ENCODE measurements at regions not wholly inside any gene's neighbourhood (a gene's known extent, or its start where the extent isn't known, plus 50 kb on each side); places are given as distances from the start of the nearest gene placed in this dataset.
A peak's percentile ranks its signal among the peaks of the same experiment; 100 is the strongest.

- TF ChIP-seq CTCF (IDR thresholded peaks at IDR 0.05), result no peak
- TF ChIP-seq POLR2A (IDR thresholded peaks at IDR 0.05), result no peak
- TF ChIP-seq POLR2AphosphoS5 (IDR thresholded peaks at IDR 0.05; ENCODE audit: insufficient read depth in 1 of 2, low read depth in 1 of 2), result no peak
- intact Hi-C loops (cut with DNase I), result no loop called here
Observed at GRCh38 chrX:150080497-150080896, 142.2 kb upstream of the EOLA2 start.

GRCh38 chrX:150081076-150081475, 142.8 kb upstream of the EOLA2 start:
- no peak for DNase-seq (ENCODE audit: extremely low spot score in 2 of 2)
- no peaks in the 10 kb centered on the region for H3K9me3 ChIP-seq
- no peak overlapping the region for H3K4me3 ChIP-seq
- no peaks in the 10 kb centered on the region for H3K27me3 ChIP-seq
- no peaks in the 10 kb centered on the region for H3K36me3 ChIP-seq
- H3K4me1 ChIP-seq, result no peaks in the 10 kb centered on the region
- no peak overlapping the region for H3K27ac ChIP-seq
- TF ChIP-seq POLR2A (IDR thresholded peaks at IDR 0.05) (no peak), POLR2AphosphoS5 (IDR thresholded peaks at IDR 0.05; ENCODE audit: insufficient read depth in 1 of 2, low read depth in 1 of 2) (no peak), CTCF (IDR thresholded peaks at IDR 0.05) (no peak)
- intact Hi-C loops (cut with DNase I), result no loop called here

More at GRCh38 chrX:150080497-150080896, 142.2 kb upstream of the EOLA2 start:
- no peak for DNase-seq (ENCODE audit: extremely low spot score in 2 of 2)
- Histone ChIP-seq H3K36me3 (no peaks in the 10 kb centered on the region), H3K4me1 (no peaks in the 10 kb centered on the region), H3K27me3 (no peaks in the 10 kb centered on the region), H3K27ac (no peak overlapping the region), H3K4me3 (no peak overlapping the region), H3K9me3 (no peaks in the 10 kb centered on the region)

- intact Hi-C loops (cut with DNase I), result no loop called here
Observed at GRCh38 chrX:150084496-150085229, 146.4 kb upstream of the EOLA2 start.

GRCh38 chrX:150085881-150086280, 147.6 kb upstream of the EOLA2 start:
- H3K4me3 ChIP-seq, result no peak overlapping the region
- intact Hi-C loops (cut with DNase I), result no loop called here
- no peak for TF ChIP-seq POLR2AphosphoS5 (IDR thresholded peaks at IDR 0.05; ENCODE audit: insufficient read depth in 1 of 2, low read depth in 1 of 2)
- no peak for TF ChIP-seq CTCF (IDR thresholded peaks at IDR 0.05)
- no peak for TF ChIP-seq POLR2A (IDR thresholded peaks at IDR 0.05)
- DNase-seq (ENCODE audit: extremely low spot score in 2 of 2), result peak in 1 of 2 donors; percentile 49
- no peaks in the 10 kb centered on the region for H3K9me3 ChIP-seq
- H3K36me3 ChIP-seq, result no peaks in the 10 kb centered on the region
- H3K27ac ChIP-seq, result no peak overlapping the region
- no peaks in the 10 kb centered on the region for H3K4me1 ChIP-seq
- no peaks in the 10 kb centered on the region for H3K27me3 ChIP-seq

More at GRCh38 chrX:150084496-150085229, 146.4 kb upstream of the EOLA2 start:
- Histone ChIP-seq H3K4me1 (no peaks in the 10 kb centered on the region), H3K36me3 (no peaks in the 10 kb centered on the region), H3K27ac (no peak overlapping the region), H3K27me3 (no peaks in the 10 kb centered on the region), H3K9me3 (no peaks in the 10 kb centered on the region), H3K4me3 (no peak overlapping the region)
- no peak for DNase-seq (ENCODE audit: extremely low spot score in 2 of 2)
- no peak for TF ChIP-seq POLR2A (IDR thresholded peaks at IDR 0.05)
- no peak for TF ChIP-seq POLR2AphosphoS5 (IDR thresholded peaks at IDR 0.05; ENCODE audit: insufficient read depth in 1 of 2, low read depth in 1 of 2)
- no peak for TF ChIP-seq CTCF (IDR thresholded peaks at IDR 0.05)

GRCh38 chrX:150086371-150086770, 148.1 kb upstream of the EOLA2 start:
- Histone ChIP-seq H3K27ac (no peak overlapping the region), H3K27me3 (no peaks in the 10 kb centered on the region), H3K36me3 (no peaks in the 10 kb centered on the region), H3K4me1 (no peaks in the 10 kb centered on the region), H3K4me3 (no peak overlapping the region), H3K9me3 (no peaks in the 10 kb centered on the region)
- no peak for TF ChIP-seq CTCF (IDR thresholded peaks at IDR 0.05)
- TF ChIP-seq POLR2AphosphoS5 (IDR thresholded peaks at IDR 0.05; ENCODE audit: insufficient read depth in 1 of 2, low read depth in 1 of 2), result no peak
- TF ChIP-seq POLR2A (IDR thresholded peaks at IDR 0.05), result no peak
- intact Hi-C loops (cut with DNase I), result no loop called here
- DNase-seq (ENCODE audit: extremely low spot score in 2 of 2), result no peak
